PC-9 (cell line): ENCODE measurements at regions not wholly inside any gene's neighbourhood (a gene's known extent, or its start where the extent isn't known, plus 50 kb on each side); places are given as distances from the start of the nearest gene placed in this dataset.

ENCODE experiments used
- BruUV-seq: library from RNA; stranded (reverse); fragments of 400-500 nt; replicated peaks from 2 replicates; lab custom pipeline; 2021; lab: Mats Ljungman, UMichigan
- CTCF ChIA-PET: fragments of 300-600 bp; sonication (Branson Sonifier 250); formaldehyde crosslinking; loops from one replicate; lab custom pipeline; 2022; ENCODE audit warnings: antibody characterized with exemption; lab: Charles Lee
- POLR2A ChIA-PET: fragments of 300-600 bp; sonication (Branson Sonifier 250); formaldehyde crosslinking; loops from one replicate; lab custom pipeline; 2022; ENCODE audit warnings: antibody characterized with exemption; ENCODE audit not compliant: unreplicated experiment; lab: Charles Lee
- DNase-seq, 2 experiments: peaks; one replicate each; pipeline versions ENCODE4 v3.0.0 to v3.0.0-alpha.2; 2015 to 2022; ENCODE audit warnings: mixed read lengths in 1 of 2
- H2AFZ ChIP-seq: fragments of 200-600 bp; sonication (generic); 2 replicates; pipeline ENCODE4 v1.8.1; 2017; ENCODE audit warnings: antibody characterized with exemption
- H3F3A ChIP-seq: fragments of 200-600 bp; sonication (generic); 2 replicates; pipeline ENCODE4 v1.8.1; 2017; ENCODE audit warnings: antibody characterized with exemption, mild to moderate bottlenecking, low read depth; ENCODE audit not compliant: insufficient read depth
- H3K27ac ChIP-seq: fragments of 200-600 bp; sonication (generic); 2 replicates; pipeline ENCODE4 v1.6.1; 2016; ENCODE audit warnings: mixed run types
- H3K27me3 ChIP-seq: fragments of 200-600 bp; sonication (generic); 2 replicates; pipeline ENCODE4 v1.6.1; 2016; ENCODE audit warnings: low read depth, mixed run types; ENCODE audit not compliant: insufficient read depth
- H3K36me3 ChIP-seq: fragments of 200-600 bp; sonication (generic); 2 replicates; pipeline ENCODE4 v1.6.1; 2016; ENCODE audit warnings: low read depth, mixed run types
- H3K4me1 ChIP-seq: fragments of 200-600 bp; sonication (generic); replicated peaks from 2 replicates; pipeline ENCODE4 v1.6.1; 2016; ENCODE audit warnings: mixed run types; ENCODE audit not compliant: insufficient read depth
- H3K4me2 ChIP-seq: fragments of 200-600 bp; sonication (generic); 2 replicates; pipeline ENCODE4 v1.6.1; 2017; ENCODE audit warnings: mixed run types
- H3K4me3 ChIP-seq: fragments of 200-600 bp; sonication (generic); 2 replicates; pipeline ENCODE4 v1.6.1; 2016; ENCODE audit warnings: mixed run types
- H3K79me2 ChIP-seq: fragments of 200-600 bp; sonication (generic); 2 replicates; pipeline ENCODE4 v1.6.1; 2017; ENCODE audit warnings: low read depth, mixed run types
- H3K9me2 ChIP-seq: fragments of 200-600 bp; sonication (generic); 2 replicates; pipeline ENCODE4 v1.8.1; 2017; ENCODE audit warnings: mild to moderate bottlenecking; ENCODE audit not compliant: insufficient read depth
- H3K9me3 ChIP-seq: fragments of 200-600 bp; sonication (generic); 2 replicates; pipeline ENCODE4 v1.8.1; 2016; ENCODE audit warnings: low read depth; ENCODE audit not compliant: insufficient read depth
- H4K20me1 ChIP-seq: fragments of 200-600 bp; sonication (generic); 2 replicates; pipeline ENCODE4 v1.8.1; 2017; ENCODE audit not compliant: insufficient read depth
- EZH2 ChIP-seq: fragments of 200-600 bp; sonication (generic); IDR thresholded peaks from 2 replicates; pipeline ENCODE4 v1.8.0; 2017; ENCODE audit warnings: antibody characterized with exemption, low read depth
- intact Hi-C: fragments of 100-400 bp; cut with micrococcal nuclease; formaldehyde crosslinking; loops from one replicate; pipeline ENCODE4 v1.10.0; 2022; ENCODE audit not compliant: unreplicated experiment
- TF ChIP-seq, protein P1 (sequence below): fragments of 200-600 bp; sonication (generic); conservative IDR thresholded peaks from 2 replicates; pipeline ENCODE4 v1.6.1; 2017; ENCODE audit warnings: mixed run types, antibody characterized with exemption, mild to moderate bottlenecking, moderate library complexity

DNA sequence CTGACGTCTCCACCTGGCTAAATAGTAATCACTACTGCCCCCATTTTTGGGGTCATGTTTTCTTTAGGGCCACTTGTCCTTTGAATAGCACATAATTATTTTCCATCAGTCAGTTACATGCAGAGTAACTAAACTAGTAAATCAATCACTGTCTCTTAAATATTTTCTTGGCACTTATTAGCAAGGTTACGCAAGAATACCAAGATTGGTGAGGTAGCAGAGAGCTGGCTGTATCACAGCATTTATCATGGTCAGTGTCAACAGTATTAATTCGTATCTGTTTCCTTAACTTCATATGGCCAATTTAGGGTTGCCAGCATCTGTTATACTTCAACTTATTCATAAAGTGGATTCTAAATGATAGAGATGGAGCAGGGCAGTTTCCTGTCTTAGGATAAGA is 346.8 kb upstream of the FAM174A start:
- Histone ChIP-seq H3F3A (no peaks in the 10 kb centered on the region), H3K9me2 (no peaks in the 10 kb centered on the region), H2AFZ (no peak overlapping the region), H3K79me2 (no peaks in the 10 kb centered on the region), H3K27ac (no peak overlapping the region), H3K4me1 (no peaks in the 10 kb centered on the region), H3K27me3 (no peaks in the 10 kb centered on the region), H4K20me1 (no peaks in the 10 kb centered on the region), H3K36me3 (no peaks in the 10 kb centered on the region), H3K4me3 (no peak overlapping the region), H3K4me2 (no peak overlapping the region), H3K9me3 (no peaks in the 10 kb centered on the region)
- TF ChIP-seq, protein P1, sequence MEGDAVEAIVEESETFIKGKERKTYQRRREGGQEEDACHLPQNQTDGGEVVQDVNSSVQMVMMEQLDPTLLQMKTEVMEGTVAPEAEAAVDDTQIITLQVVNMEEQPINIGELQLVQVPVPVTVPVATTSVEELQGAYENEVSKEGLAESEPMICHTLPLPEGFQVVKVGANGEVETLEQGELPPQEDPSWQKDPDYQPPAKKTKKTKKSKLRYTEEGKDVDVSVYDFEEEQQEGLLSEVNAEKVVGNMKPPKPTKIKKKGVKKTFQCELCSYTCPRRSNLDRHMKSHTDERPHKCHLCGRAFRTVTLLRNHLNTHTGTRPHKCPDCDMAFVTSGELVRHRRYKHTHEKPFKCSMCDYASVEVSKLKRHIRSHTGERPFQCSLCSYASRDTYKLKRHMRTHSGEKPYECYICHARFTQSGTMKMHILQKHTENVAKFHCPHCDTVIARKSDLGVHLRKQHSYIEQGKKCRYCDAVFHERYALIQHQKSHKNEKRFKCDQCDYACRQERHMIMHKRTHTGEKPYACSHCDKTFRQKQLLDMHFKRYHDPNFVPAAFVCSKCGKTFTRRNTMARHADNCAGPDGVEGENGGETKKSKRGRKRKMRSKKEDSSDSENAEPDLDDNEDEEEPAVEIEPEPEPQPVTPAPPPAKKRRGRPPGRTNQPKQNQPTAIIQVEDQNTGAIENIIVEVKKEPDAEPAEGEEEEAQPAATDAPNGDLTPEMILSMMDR, result no peak
- ChIA-PET CTCF (no interaction called here), POLR2A (no interaction called here)
- intact Hi-C loops, result no loop called here
- BruUV-seq, result no TSS peak
- no peak for DNase-seq

DNA sequence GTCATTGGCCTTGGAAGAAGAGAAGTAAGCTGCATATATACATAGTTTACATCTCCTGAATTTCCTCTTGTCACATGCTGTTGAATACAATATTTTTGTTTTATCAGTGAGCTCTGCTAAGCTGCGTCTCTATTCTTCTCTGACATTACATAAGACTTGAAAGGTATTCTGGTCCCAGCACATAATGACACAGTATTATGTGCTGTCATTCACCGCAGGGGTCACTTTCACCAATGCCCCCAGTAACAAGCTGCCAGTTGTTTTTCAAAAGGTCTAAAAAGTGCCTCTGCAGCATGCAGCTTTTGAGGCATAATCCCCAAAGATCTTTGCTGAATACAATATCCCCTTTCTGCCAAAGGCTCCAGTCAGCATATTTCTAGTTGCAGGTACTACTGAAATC is 349.0 kb upstream of the FAM174A start:
- CTCF ChIA-PET, result no interaction called here
- H3K4me3 ChIP-seq, result no peak overlapping the region
- DNase-seq, result no peak
- H3K79me2 ChIP-seq, result no peaks in the 10 kb centered on the region
- no peaks in the 10 kb centered on the region for H3K36me3 ChIP-seq
- H3K9me3 ChIP-seq, result no peaks in the 10 kb centered on the region
- H3K4me2 ChIP-seq, result no peak overlapping the region
- no peaks in the 10 kb centered on the region for H3K4me1 ChIP-seq
- H2AFZ ChIP-seq, result no peak overlapping the region
- H3K9me2 ChIP-seq, result no peaks in the 10 kb centered on the region
- H3K27me3 ChIP-seq, result no peaks in the 10 kb centered on the region
- no peak overlapping the region for H3K27ac ChIP-seq
- POLR2A ChIA-PET, result interaction anchor here (0.5 kb wide), 1 partner anchor 1067 kb away, joined by 3 read pairs; no protein-coding TSS in a partner anchor
- no TSS peak for BruUV-seq
- H3F3A ChIP-seq, result no peaks in the 10 kb centered on the region
- TF ChIP-seq EZH2, result no peak
- TF ChIP-seq, protein P1, result no peak
- intact Hi-C loops, result no loop called here
- no peaks in the 10 kb centered on the region for H4K20me1 ChIP-seq

DNA sequence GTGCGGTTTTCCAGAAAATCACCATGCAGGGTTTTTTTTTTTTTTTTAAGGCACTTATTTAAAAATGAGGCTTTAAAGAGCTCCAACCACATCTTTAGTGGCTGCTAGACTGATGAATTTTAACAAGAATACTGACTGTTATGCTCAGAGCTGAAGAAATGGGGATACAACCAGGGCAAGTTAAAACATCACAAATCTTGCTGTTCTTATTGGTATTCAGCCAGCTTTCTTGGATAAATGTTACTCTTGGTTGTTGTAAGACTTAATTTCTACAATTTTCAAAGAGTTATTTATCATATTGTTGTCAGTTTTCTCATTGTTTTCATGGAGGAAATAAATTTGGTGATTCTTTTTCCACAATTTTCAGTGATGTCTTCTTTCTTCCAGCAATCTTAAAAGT is 352.8 kb upstream of the FAM174A start:
- H3K27me3 ChIP-seq, result no peaks in the 10 kb centered on the region
- no peaks in the 10 kb centered on the region for H3K36me3 ChIP-seq
- no peak for DNase-seq
- no peak overlapping the region for H2AFZ ChIP-seq
- H4K20me1 ChIP-seq, result no peaks in the 10 kb centered on the region
- TF ChIP-seq, protein P1, result no peak
- no peak for TF ChIP-seq EZH2
- POLR2A ChIA-PET, result no interaction called here
- no TSS peak for BruUV-seq
- CTCF ChIA-PET, result no interaction called here
- no peak overlapping the region for H3K4me2 ChIP-seq
- no peaks in the 10 kb centered on the region for H3K79me2 ChIP-seq
- no peaks in the 10 kb centered on the region for H3K9me3 ChIP-seq
- H3K27ac ChIP-seq, result no peak overlapping the region
- H3F3A ChIP-seq, result no peaks in the 10 kb centered on the region
- no peak overlapping the region for H3K4me3 ChIP-seq
- no peaks in the 10 kb centered on the region for H3K9me2 ChIP-seq
- intact Hi-C loops, result no loop called here
- no peaks in the 10 kb centered on the region for H3K4me1 ChIP-seq
